SK-N-SH (cell line): ENCODE measurements at regions not wholly inside any gene's neighbourhood (a gene's known extent, or its start where the extent isn't known, plus 50 kb on each side); places are given as distances from the start of the nearest gene placed in this dataset.

ENCODE experiments used
- CTCF ChIA-PET: fragments of 300-600, 350-600 bp; formaldehyde crosslinking; extraction: SDS; loops from one replicate; lab custom pipeline; 2021; lab: Yijun Ruan, JAX
- POLR2A ChIA-PET: fragments of 350-600 bp; sonication (Branson Sonifier 250); formaldehyde crosslinking; extraction: SDS; loops from one replicate; lab custom pipeline; 2020; ENCODE audit warnings: antibody characterized with exemption, inconsistent platforms; lab: Yijun Ruan, JAX
- DNase-seq: peaks from one replicate; pipeline ENCODE4 v3.0.0; 2012
- H2AFZ ChIP-seq: fragments of 200-600 bp; sonication (generic); 2 replicates; pipeline ENCODE4 v1.8.1; 2016; ENCODE audit warnings: antibody characterized with exemption, mild to moderate bottlenecking, low read depth
- H3F3A ChIP-seq: fragments of 200-600 bp; sonication (generic); replicated peaks from 2 replicates; pipeline ENCODE3; 2016; ENCODE audit warnings: antibody characterized with exemption, mild to moderate bottlenecking; ENCODE audit not compliant: insufficient read depth
- H3K27ac ChIP-seq, 2 experiments: fragments of 200-500 bp in 1 of 2; fragments of 200-600 bp in 1 of 2; sonication (Bioruptor generic) in 1 of 2; sonication (generic), shearing (Covaris generic) in 1 of 2; 2 replicates each; pipeline versions ENCODE4 v1.5.1 to v1.6.1; 2014 to 2016; ENCODE audit warnings: low read depth in 2 of 2, inconsistent platforms in 1 of 2, low read length in 1 of 2, mild to moderate bottlenecking in 1 of 2, mixed read lengths in 1 of 2
- H3K27me3 ChIP-seq: fragments of 200-600 bp; sonication (generic), shearing (Covaris generic); 2 replicates; pipeline ENCODE4 v1.6.1; 2016; ENCODE audit warnings: mixed run types; ENCODE audit not compliant: insufficient read depth
- H3K36me3 ChIP-seq, 2 experiments: fragments of 200-500 bp in 1 of 2; fragments of 200-600 bp in 1 of 2; sonication (Bioruptor generic) in 1 of 2; sonication (generic) in 1 of 2; replicated peaks in 1 of 2; 2 replicates each; pipeline versions ENCODE3 to v1.5.1; 2014 to 2016; ENCODE audit warnings: low read length in 1 of 2, mild to moderate bottlenecking in 1 of 2; ENCODE audit not compliant: insufficient read depth in 2 of 2, control insufficient read depth in 1 of 2
- H3K4me1 ChIP-seq, 2 experiments: fragments of 200-500 bp in 1 of 2; fragments of 200-600 bp in 1 of 2; sonication (Bioruptor generic) in 1 of 2; sonication (generic), shearing (Covaris generic) in 1 of 2; 2 replicates each; pipeline versions ENCODE4 v1.5.1 to v1.6.1; 2014 to 2016; ENCODE audit warnings: low read depth in 1 of 2, low read length in 1 of 2, mixed run types in 1 of 2; ENCODE audit not compliant: insufficient read depth in 2 of 2, control insufficient read depth in 1 of 2
- H3K4me2 ChIP-seq: fragments of 200-600 bp; sonication (generic), shearing (Covaris generic); 2 replicates; pipeline ENCODE4 v1.6.1; 2017; ENCODE audit warnings: mixed run types
- H3K4me3 ChIP-seq, 2 experiments: fragments of 200-500 bp in 1 of 2; fragments of 200-600 bp in 1 of 2; sonication (Bioruptor generic) in 1 of 2; sonication (generic), shearing (Covaris generic) in 1 of 2; 2 replicates each; pipeline versions ENCODE4 v1.5.1 to v1.8.1; 2014 to 2016; ENCODE audit warnings: low read depth in 2 of 2, inconsistent platforms in 1 of 2, low read length in 1 of 2, mild to moderate bottlenecking in 1 of 2, mixed read lengths in 1 of 2, moderate library complexity in 1 of 2
- H3K79me2 ChIP-seq: fragments of 200-600 bp; sonication (generic); 2 replicates; pipeline ENCODE4 v1.8.1; 2017; ENCODE audit warnings: mild to moderate bottlenecking; ENCODE audit not compliant: insufficient read depth
- H3K9ac ChIP-seq: fragments of 200-600 bp; sonication (generic); 2 replicates; pipeline ENCODE4 v1.6.1; 2017; ENCODE audit warnings: mixed run types
- H3K9me2 ChIP-seq: fragments of 200-600 bp; sonication (generic); 2 replicates; pipeline ENCODE4 v1.6.1; 2017; ENCODE audit warnings: mixed run types
- H3K9me3 ChIP-seq: fragments of 200-600 bp; sonication (generic); 2 replicates; pipeline ENCODE4 v1.6.1; 2017; ENCODE audit warnings: mixed run types, mild to moderate bottlenecking, moderate library complexity
- H4K20me1 ChIP-seq: fragments of 200-600 bp; sonication (generic); 2 replicates; pipeline ENCODE4 v1.6.1; 2017; ENCODE audit warnings: mild to moderate bottlenecking, mixed run types; ENCODE audit not compliant: insufficient read depth
- CHD2 ChIP-seq: fragments of 150-350 bp; IDR thresholded peaks from 2 replicates; pipeline ENCODE4 v1.6.1; 2018; ENCODE audit warnings: low read length; ENCODE audit not compliant: partially characterized antibody
- EZH2phosphoT487 ChIP-seq: fragments of 200-600 bp; sonication (generic); IDR thresholded peaks from 2 replicates; pipeline ENCODE4 v1.6.1; 2017; ENCODE audit warnings: low read depth, mixed run types, mild to moderate bottlenecking, antibody characterized with exemption, moderate library complexity, borderline replicate concordance
- FOSL2 ChIP-seq: IDR thresholded peaks from 2 replicates; pipeline ENCODE4 v1.4.0; 2012; ENCODE audit warnings: low read depth, mild to moderate bottlenecking, moderate library complexity, borderline replicate concordance
- FOXJ3 ChIP-seq: sonication (generic); formaldehyde crosslinking; IDR thresholded peaks from 2 replicates; pipeline ENCODE4 v1.5.1; 2020; ENCODE audit warnings: mild to moderate bottlenecking, missing genetic modification reagents
- GATA2 ChIP-seq: sonication (generic); formaldehyde crosslinking; IDR thresholded peaks from 2 replicates; pipeline ENCODE4 v1.5.0; 2020; ENCODE audit warnings: mild to moderate bottlenecking, missing genetic modification reagents
- MEF2A ChIP-seq: IDR thresholded peaks from 2 replicates; pipeline ENCODE4 v1.4.0; 2012; ENCODE audit warnings: low read depth, borderline replicate concordance
- POLR2AphosphoS5 ChIP-seq: IDR thresholded peaks from 2 replicates; pipeline ENCODE4 v1.6.1; 2012; ENCODE audit warnings: low read depth, low read length
- RAD21 ChIP-seq: IDR thresholded peaks from 2 replicates; pipeline ENCODE4 v1.6.1; 2012; ENCODE audit warnings: mild to moderate bottlenecking, low read length
- RCOR1 ChIP-seq: fragments of 150-350 bp; IDR thresholded peaks from 2 replicates; pipeline ENCODE4 v1.6.1; 2017; ENCODE audit warnings: antibody characterized with exemption, low read length
- SIN3A ChIP-seq: IDR thresholded peaks from 2 replicates; pipeline ENCODE4 v1.6.1; 2012; ENCODE audit warnings: low read depth, mild to moderate bottlenecking, low read length, moderate library complexity, borderline replicate concordance
- SMC3 ChIP-seq: IDR thresholded peaks from 2 replicates; pipeline ENCODE4 v1.6.1; 2012; ENCODE audit warnings: low read depth, low read length, improper control_type of control experiment
- TCF12 ChIP-seq: IDR thresholded peaks from 2 replicates; pipeline ENCODE4 v1.4.0; 2012
- TEAD4 ChIP-seq: IDR thresholded peaks from 2 replicates; pipeline ENCODE4 v1.4.0; 2012; ENCODE audit warnings: mild to moderate bottlenecking, borderline replicate concordance; ENCODE audit not compliant: insufficient read depth
- YY1 ChIP-seq: IDR thresholded peaks from 2 replicates; pipeline ENCODE4 v1.4.0; 2012; ENCODE audit warnings: low read depth, mild to moderate bottlenecking
- WGBS: methylation state at CpG from one replicate; pipeline ENCODE4 v1.1.6; 2017; ENCODE audit warnings: low lambda C conversion rate; 5-methylcytosine and 5-hydroxymethylcytosine counted together
- TF ChIP-seq, protein P1 (sequence below): fragments of 150-350 bp; IDR thresholded peaks from 2 replicates; pipeline ENCODE4 v1.6.1; 2017; ENCODE audit warnings: antibody characterized with exemption, low read length, low read depth, borderline replicate concordance
- TF ChIP-seq, protein P2 (sequence below): fragments of 200-600 bp; sonication (generic); IDR thresholded peaks from 2 replicates; pipeline ENCODE4 v1.6.1; 2017; ENCODE audit warnings: antibody characterized with exemption, mild to moderate bottlenecking, moderate library complexity
- TF ChIP-seq, protein P3 (sequence below): IDR thresholded peaks from 2 replicates; pipeline ENCODE4 v1.4.0; 2012; ENCODE audit warnings: low read depth
- TF ChIP-seq, protein P4 (sequence below): IDR thresholded peaks from 2 replicates; pipeline ENCODE4 v1.6.1; 2012; ENCODE audit warnings: mild to moderate bottlenecking, low read depth, low read length, moderate library complexity

DNA sequence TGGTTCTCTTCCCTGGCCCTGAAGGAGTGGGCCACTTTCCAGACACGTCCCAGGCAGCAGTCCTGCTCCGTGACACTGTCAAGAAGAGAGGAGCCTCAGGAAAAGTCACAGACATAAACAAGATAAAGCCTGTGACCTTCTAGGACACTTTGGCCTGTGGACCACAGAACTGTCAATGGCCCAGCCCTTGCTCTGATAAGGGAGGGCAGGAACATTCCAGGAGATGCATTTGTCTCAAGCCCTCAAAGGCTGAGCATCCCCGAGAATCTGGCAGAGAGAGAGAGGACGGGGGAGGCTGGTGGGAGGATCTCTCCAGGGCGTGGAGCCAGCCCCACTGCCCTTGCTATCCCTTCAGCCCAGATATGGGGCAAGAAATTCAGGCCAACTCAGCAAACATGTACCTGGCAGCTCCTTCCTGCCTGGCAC lies 476.4 kb downstream of the INSC start:
- no peak overlapping the region for H3K9ac ChIP-seq
- no peak for DNase-seq
- no peaks in the 10 kb centered on the region for H3K79me2 ChIP-seq
- H4K20me1 ChIP-seq = no peaks in the 10 kb centered on the region
- H3K27ac ChIP-seq = peak overlapping the region in 1 of 2 experiments; percentile 81; a peak in 1 of 4 replicates
- no peak overlapping the region for H3K4me3 ChIP-seq
- no peak overlapping the region for H2AFZ ChIP-seq
- 19% methylated on average over 5 of the region's 5 CpGs for WGBS
- H3F3A ChIP-seq = no peaks in the 10 kb centered on the region
- no peaks in the 10 kb centered on the region for H3K9me2 ChIP-seq
- H3K9me3 ChIP-seq = no peaks in the 10 kb centered on the region
- CTCF ChIA-PET = interaction anchor here (1.0 kb wide), 1 partner anchor 25 kb away, joined by 3 read pairs; no protein-coding TSS in a partner anchor
- peaks cover 0 to 36% of the 10 kb centered on the region in 2 experiments; a peak in 2 of 4 replicates for H3K4me1 ChIP-seq
- no peaks in the 10 kb centered on the region for H3K36me3 ChIP-seq
- no peak overlapping the region for H3K4me2 ChIP-seq
- no peaks in the 10 kb centered on the region for H3K27me3 ChIP-seq
- no peak for TF ChIP-seq FOSL2
- TF ChIP-seq, protein P1, sequence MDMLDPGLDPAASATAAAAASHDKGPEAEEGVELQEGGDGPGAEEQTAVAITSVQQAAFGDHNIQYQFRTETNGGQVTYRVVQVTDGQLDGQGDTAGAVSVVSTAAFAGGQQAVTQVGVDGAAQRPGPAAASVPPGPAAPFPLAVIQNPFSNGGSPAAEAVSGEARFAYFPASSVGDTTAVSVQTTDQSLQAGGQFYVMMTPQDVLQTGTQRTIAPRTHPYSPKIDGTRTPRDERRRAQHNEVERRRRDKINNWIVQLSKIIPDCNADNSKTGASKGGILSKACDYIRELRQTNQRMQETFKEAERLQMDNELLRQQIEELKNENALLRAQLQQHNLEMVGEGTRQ = no peak
- no peak for TF ChIP-seq RCOR1
- no peak for TF ChIP-seq TCF12
- TF ChIP-seq SMC3 = no peak
- TF ChIP-seq TEAD4 = no peak
- no peak for TF ChIP-seq GATA2 (CRISPR knock-in tag)
- no peak for TF ChIP-seq MEF2A
- TF ChIP-seq SIN3A = no peak
- TF ChIP-seq EZH2phosphoT487 = no peak
- TF ChIP-seq YY1 = no peak
- no peak for TF ChIP-seq POLR2AphosphoS5
- TF ChIP-seq, protein P2, sequence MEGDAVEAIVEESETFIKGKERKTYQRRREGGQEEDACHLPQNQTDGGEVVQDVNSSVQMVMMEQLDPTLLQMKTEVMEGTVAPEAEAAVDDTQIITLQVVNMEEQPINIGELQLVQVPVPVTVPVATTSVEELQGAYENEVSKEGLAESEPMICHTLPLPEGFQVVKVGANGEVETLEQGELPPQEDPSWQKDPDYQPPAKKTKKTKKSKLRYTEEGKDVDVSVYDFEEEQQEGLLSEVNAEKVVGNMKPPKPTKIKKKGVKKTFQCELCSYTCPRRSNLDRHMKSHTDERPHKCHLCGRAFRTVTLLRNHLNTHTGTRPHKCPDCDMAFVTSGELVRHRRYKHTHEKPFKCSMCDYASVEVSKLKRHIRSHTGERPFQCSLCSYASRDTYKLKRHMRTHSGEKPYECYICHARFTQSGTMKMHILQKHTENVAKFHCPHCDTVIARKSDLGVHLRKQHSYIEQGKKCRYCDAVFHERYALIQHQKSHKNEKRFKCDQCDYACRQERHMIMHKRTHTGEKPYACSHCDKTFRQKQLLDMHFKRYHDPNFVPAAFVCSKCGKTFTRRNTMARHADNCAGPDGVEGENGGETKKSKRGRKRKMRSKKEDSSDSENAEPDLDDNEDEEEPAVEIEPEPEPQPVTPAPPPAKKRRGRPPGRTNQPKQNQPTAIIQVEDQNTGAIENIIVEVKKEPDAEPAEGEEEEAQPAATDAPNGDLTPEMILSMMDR = no peak
- no peak for TF ChIP-seq CHD2
- no peak for TF ChIP-seq RAD21
- TF ChIP-seq, protein P3, sequence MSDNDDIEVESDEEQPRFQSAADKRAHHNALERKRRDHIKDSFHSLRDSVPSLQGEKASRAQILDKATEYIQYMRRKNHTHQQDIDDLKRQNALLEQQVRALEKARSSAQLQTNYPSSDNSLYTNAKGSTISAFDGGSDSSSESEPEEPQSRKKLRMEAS = no peak
- TF ChIP-seq, protein P4, sequence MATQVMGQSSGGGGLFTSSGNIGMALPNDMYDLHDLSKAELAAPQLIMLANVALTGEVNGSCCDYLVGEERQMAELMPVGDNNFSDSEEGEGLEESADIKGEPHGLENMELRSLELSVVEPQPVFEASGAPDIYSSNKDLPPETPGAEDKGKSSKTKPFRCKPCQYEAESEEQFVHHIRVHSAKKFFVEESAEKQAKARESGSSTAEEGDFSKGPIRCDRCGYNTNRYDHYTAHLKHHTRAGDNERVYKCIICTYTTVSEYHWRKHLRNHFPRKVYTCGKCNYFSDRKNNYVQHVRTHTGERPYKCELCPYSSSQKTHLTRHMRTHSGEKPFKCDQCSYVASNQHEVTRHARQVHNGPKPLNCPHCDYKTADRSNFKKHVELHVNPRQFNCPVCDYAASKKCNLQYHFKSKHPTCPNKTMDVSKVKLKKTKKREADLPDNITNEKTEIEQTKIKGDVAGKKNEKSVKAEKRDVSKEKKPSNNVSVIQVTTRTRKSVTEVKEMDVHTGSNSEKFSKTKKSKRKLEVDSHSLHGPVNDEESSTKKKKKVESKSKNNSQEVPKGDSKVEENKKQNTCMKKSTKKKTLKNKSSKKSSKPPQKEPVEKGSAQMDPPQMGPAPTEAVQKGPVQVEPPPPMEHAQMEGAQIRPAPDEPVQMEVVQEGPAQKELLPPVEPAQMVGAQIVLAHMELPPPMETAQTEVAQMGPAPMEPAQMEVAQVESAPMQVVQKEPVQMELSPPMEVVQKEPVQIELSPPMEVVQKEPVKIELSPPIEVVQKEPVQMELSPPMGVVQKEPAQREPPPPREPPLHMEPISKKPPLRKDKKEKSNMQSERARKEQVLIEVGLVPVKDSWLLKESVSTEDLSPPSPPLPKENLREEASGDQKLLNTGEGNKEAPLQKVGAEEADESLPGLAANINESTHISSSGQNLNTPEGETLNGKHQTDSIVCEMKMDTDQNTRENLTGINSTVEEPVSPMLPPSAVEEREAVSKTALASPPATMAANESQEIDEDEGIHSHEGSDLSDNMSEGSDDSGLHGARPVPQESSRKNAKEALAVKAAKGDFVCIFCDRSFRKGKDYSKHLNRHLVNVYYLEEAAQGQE = no peak
- TF ChIP-seq FOXJ3 = no peak
- POLR2A ChIA-PET = interaction anchor here (0.9 to 1.2 kb wide), 2 partner anchors 31 to 51 kb away, joined by 3 read pairs; no protein-coding TSS in a partner anchor
